GM18505 (cell line): ENCODE measurements at regions not wholly inside any gene's neighbourhood (a gene's known extent, or its start where the extent isn't known, plus 50 kb on each side); places are given as distances from the start of the nearest gene placed in this dataset.
"Not testable (repeated sequence)": the region's sequence is repeated elsewhere in the genome, so short reads cannot be mapped to it uniquely, and the experiment has no call there.

Experiments
- ATAC-seq: cut with Tn5 transposase; IDR thresholded peaks from one replicate; pipeline ENCODE4 v1.9.1; 2021; ENCODE audit not compliant: unreplicated experiment
- POLR2A ChIP-seq: IDR thresholded peaks from 4 replicates; pipeline ENCODE4 v1.6.1; 2011; ENCODE audit warnings: borderline replicate concordance; ENCODE audit not compliant: insufficient read depth, insufficient read length; ENCODE audit errors: extremely low read depth

- ATAC-seq: no peak
- no peak for TF ChIP-seq POLR2A
Measured at GRCh38 chr22:49461674-49462073, 366.0 kb downstream of the BRD1 start.

DNA sequence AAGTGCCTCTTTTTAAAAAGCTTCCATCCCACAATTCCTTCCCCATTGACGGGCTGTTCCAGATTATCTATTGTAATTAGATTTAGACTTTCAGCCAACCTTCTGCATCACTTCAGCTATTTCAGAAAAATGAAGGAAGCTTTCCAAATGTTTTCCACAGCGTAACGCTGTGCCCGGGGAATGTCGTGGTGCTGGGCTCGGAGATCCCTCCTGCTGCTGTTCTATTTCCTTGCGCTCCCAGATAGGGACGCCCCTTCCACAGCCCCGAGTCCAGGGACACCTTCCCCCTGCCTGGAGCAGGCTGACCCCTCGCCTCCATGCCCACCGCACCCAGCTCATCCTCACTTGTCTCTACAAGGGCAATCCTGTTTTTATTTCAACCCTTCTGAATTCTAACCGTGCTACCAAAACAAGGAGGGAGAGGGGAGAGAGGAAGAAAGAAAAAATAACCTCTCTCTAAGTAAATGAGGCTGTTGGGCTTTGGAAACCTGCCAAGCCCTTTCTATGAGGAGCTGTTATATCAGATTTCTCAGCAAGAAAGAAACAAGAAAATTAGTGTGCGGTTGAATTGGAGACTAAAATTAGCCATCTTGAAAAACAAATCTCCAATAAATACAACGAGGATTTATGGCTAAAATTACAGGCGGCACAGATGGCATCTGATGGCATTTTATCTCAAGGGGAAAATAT is 366.9 kb downstream of the BRD1 start:
- no peak for ATAC-seq
- no peak for TF ChIP-seq POLR2A

DNA sequence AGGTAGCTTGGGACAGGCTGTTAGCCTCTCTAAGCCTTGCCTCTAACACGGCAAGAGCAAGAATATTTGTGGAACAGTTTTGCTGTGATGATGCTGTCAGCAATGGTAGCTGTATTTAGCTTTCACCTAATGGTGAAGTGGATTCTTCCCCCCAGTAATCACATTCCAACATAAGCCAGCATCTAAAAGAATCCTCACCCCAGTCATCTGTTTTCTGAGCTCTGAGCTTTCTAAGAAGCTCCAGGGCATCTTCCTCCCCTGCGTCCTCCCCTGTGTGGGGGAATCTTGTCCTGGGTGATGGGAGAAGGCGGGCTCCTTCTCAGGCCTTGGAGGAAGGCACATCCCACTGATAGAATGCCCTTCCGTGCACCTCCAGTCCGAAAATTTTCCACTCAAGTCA is 367.6 kb downstream of the BRD1 start:
- TF ChIP-seq POLR2A: no peak
- no peak for ATAC-seq

DNA sequence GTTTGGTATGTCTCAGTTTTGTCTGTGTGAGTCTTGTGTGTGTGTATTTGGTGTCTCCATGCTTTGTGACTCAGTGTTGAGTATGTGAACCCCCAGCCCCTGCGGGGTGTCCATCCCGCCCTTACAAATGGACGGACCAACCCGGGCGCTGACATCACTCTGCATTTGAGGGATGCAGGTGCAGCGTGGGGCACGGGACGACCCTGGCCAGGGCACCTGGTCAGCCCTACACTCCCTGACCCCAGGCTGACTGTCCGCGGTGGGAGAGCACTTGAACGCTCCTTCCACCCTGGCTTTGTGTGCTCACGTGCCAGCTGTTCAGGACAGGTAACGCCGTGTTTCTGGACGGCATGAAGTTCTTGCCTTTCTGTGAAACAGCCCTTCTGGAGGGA is 369.0 kb downstream of the BRD1 start:
- TF ChIP-seq POLR2A: no peak
- no peak for ATAC-seq

- no peak for TF ChIP-seq POLR2A
- ATAC-seq: no peak
Measured at GRCh38 chr22:49457946-49458707, 369.5 kb downstream of the BRD1 start.

DNA sequence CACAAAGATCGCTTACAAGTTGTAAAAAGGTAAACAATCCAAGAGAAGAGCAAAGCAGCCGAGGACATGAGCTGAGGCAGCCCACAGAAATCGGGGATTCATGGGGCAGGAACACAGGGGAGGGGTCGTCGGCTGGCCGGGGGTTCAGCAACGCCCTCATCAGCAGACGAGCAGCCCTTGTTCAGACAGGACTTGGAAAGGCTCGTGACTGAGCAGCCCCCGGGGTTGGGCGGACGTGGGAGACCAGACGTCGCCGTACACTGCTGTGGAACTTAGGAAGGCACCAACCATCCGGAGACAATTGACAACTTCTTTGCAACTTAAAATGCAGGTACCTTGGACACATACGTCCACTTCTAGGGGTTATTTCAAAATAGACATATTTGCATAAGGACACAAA is 370.5 kb downstream of the BRD1 start:
- TF ChIP-seq POLR2A: no peak
- no peak for ATAC-seq

DNA sequence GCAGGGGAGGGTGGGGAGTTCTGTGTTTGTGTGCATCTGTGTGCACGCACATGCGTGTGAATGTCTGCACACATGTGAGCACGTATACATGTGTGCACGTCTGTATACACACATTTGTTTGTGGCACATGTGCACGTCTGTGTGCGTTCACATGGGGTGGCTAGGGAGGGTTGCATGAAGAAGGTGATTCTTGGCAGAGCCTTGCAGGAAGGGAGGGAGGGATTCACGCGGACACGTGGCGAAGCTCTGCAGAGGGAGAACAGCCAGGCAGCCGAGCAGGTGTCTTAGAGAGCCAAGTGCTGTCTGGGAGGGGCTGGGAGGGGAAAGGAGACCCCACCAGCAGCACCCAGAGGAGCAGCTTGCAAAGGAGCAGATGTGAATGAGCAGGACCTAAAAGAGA is 372.1 kb downstream of the BRD1 start:
- no peak for ATAC-seq
- TF ChIP-seq POLR2A: no peak

DNA sequence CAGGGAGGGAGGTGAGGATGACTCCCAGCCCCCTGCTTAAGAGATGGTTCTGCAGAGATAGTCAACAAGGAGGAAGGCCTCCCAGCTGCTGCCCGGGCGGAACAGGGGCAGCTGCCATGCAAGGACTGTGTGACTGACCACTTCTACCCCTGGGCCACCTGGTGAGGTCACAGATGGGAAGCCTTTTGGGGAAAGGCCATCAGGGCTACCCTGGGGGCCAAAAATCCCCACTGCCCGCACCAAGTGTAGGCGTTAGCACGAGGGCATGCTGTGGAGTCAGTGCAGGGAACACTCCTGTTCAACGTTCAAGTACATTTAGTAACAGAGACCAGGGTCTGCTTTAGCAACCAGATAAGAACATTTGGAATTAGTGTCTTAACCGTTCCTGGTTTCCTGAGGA is 372.9 kb downstream of the BRD1 start:
- no peak for ATAC-seq
- no peak for TF ChIP-seq POLR2A

- TF ChIP-seq POLR2A: no peak
Measured at GRCh38 chr22:49453771-49454170, 373.9 kb downstream of the BRD1 start.

DNA sequence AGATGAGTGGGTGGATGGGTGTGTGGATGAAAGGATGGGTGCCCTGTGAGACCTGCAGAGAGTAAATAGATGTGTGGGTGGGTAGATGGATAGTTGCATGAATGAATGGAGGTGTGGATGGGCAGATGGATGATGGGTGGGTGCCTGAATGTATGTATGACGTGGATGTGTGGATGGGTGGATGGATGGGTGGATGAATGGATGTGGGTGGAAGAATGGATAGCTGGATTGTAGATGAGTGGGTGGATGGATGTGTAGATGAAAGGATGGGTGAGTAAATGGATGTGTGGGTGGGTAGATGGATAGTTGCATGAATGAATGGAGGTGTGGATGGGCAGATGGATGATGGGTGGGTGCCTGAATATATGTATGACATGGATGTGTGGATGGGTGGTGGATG is 374.7 kb downstream of the BRD1 start:
- ATAC-seq: not testable (repeated sequence)

More at GRCh38 chr22:49453771-49454170, 373.9 kb downstream of the BRD1 start:
- ATAC-seq: no peak

- no peak for TF ChIP-seq POLR2A
- no peak for ATAC-seq
Measured at GRCh38 chr22:49452362-49452946, 375.2 kb downstream of the BRD1 start.

- no peak for TF ChIP-seq POLR2A
- no peak for ATAC-seq
Measured at GRCh38 chr22:49451070-49451840, 376.4 kb downstream of the BRD1 start.

DNA sequence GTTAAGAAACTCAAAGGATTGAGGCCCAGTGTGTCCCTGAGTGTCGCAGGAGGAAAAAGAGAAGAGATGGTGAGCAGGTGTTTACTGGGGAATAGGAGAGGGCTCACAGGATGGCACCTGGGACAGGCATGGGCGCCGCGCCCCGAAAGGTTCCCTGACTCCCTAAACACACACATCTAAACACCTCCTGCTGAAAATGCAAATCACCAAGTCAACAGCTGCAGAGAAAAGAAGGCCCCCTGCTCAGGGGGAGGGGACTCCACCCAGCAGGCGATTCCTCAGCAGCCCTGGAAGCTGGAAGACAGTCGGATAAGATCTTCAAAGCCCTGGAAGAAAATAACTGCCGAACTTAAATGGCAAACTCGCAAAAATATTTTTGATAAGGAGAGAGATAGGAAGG is 377.2 kb downstream of the BRD1 start:
- no peak for TF ChIP-seq POLR2A
- ATAC-seq: no peak
